ENCODE measurements at regions not wholly inside any gene's neighbourhood (a gene's known extent, or its start where the extent isn't known, plus 50 kb on each side); places are given as distances from the start of the nearest gene placed in this dataset.

GRCh38 chr6:121912905-121913304 lies 477.5 kb downstream of the GJA1 start (continued):
- TF ChIP-seq MTA2 (IDR thresholded peaks at IDR 0.05; ENCODE audit: low read depth) (no peak), PAX5 (IDR thresholded peaks at IDR 0.05; ENCODE audit: borderline replicate concordance, low read depth, low read length) (no peak), RAD51 (IDR thresholded peaks at IDR 0.05) (no peak), FOXK2 (IDR thresholded peaks at IDR 0.05) (no peak), BHLHE40 (IDR thresholded peaks at IDR 0.05; ENCODE audit: borderline replicate concordance in 1 of 2, low read depth in 2 of 2, low read length in 1 of 2) (no peak), CBFB (IDR thresholded peaks at IDR 0.05; ENCODE audit: low read depth) (no peak), YY1 (IDR thresholded peaks at IDR 0.05; ENCODE audit: low read depth, low read length) (no peak)

DNA sequence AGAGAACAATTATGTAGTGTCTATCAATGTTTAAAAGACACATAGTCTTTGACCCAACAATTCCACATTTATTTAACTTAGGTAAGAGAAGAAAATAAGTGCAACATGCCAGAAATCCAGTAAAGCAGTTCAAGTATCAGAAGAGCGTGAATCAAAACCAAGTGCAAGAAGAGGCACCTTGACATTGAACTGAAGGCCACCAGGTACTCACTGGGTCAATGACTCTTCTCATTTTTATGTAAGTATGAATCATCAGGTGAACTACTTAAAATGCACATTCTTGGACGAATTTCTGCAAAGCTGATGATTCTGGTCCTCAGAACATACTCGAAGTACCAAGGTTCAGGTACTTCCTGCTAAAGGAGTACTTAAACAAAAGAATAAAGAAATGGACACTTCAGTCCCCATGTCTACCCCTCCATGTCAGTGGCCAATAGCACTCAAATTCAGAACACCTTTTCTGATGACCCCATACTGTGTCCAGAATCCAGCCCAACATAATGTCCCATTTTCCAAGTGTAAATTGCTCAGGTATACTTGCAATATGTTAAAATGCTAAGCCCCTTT lies 481.9 kb downstream of the GJA1 start:
- Histone ChIP-seq H3K9ac (ENCODE audit: control insufficient read depth, insufficient read depth, low read length) (no peak overlapping the region), H3K4me2 (ENCODE audit: control insufficient read depth, insufficient read depth) (no peak overlapping the region), H2AFZ (ENCODE audit: control insufficient read depth, low read depth, low read length) (no peak overlapping the region), H3K79me2 (ENCODE audit: control insufficient read depth, insufficient read depth, low read length) (no peaks in the 10 kb centered on the region), H4K20me1 (ENCODE audit: control insufficient read depth, insufficient read depth) (no peaks in the 10 kb centered on the region), H3K4me3 (no peak overlapping the region), H3K27me3 (replicated peaks in 1 of 2; ENCODE audit: control insufficient read depth in 2 of 2, insufficient read depth in 2 of 2, low read length in 1 of 2) (no peaks in the 10 kb centered on the region), H3K4me1 (ENCODE audit: control insufficient read depth, insufficient read depth, low read length) (no peaks in the 10 kb centered on the region), H3K9me3 (replicated peaks; ENCODE audit: control insufficient read depth, insufficient read depth, low read length) (no peaks in the 10 kb centered on the region), H3K27ac (ENCODE audit: control insufficient read depth, insufficient read depth) (no peak overlapping the region), H3K36me3 (ENCODE audit: control insufficient read depth in 2 of 2, insufficient read depth in 2 of 2, low read length in 1 of 2) (no peaks in the 10 kb centered on the region)
- ChIA-PET POLR2A (no interaction called here), SMC1A (ENCODE audit: uncharacterized antibody, unreplicated experiment) (interaction anchor here (0.7 kb wide), 1 partner anchor 101 kb away, joined by 3 read pairs; no protein-coding TSS in a partner anchor), CTCF (no interaction called here), RAD21 (ENCODE audit: unreplicated experiment) (no interaction called here)
- 2% methylated on average over 3 of the region's 3 CpGs for WGBS (ENCODE audit: insufficient coverage, insufficient replicate concordance, low lambda C conversion rate, missing lambda C conversion rate)
- intact Hi-C loops (cut with micrococcal nuclease; ENCODE audit: unreplicated experiment) (no loop called here), in situ Hi-C loops (cut with MboI) (no loop called here)
- BruUV-seq (replicated peaks) = no TSS peak
- no peak for ATAC-seq
- FAIRE-seq = no peak
- no peak for DNase-seq (ENCODE audit: low read depth, low spot score)
- no peak for TF ChIP-seq BHLHE40 (IDR thresholded peaks at IDR 0.05; ENCODE audit: borderline replicate concordance in 1 of 2, low read depth in 2 of 2, low read length in 1 of 2)
- TF ChIP-seq MTA3 (IDR thresholded peaks at IDR 0.05; ENCODE audit: borderline replicate concordance, low read length) = no peak
- no peak for TF ChIP-seq CHD2 (IDR thresholded peaks at IDR 0.05; ENCODE audit: borderline replicate concordance, low read depth, low read length)
- TF ChIP-seq IKZF1 (conservative IDR thresholded peaks at IDR 0.05) = no peak
- TF ChIP-seq, protein P1, sequence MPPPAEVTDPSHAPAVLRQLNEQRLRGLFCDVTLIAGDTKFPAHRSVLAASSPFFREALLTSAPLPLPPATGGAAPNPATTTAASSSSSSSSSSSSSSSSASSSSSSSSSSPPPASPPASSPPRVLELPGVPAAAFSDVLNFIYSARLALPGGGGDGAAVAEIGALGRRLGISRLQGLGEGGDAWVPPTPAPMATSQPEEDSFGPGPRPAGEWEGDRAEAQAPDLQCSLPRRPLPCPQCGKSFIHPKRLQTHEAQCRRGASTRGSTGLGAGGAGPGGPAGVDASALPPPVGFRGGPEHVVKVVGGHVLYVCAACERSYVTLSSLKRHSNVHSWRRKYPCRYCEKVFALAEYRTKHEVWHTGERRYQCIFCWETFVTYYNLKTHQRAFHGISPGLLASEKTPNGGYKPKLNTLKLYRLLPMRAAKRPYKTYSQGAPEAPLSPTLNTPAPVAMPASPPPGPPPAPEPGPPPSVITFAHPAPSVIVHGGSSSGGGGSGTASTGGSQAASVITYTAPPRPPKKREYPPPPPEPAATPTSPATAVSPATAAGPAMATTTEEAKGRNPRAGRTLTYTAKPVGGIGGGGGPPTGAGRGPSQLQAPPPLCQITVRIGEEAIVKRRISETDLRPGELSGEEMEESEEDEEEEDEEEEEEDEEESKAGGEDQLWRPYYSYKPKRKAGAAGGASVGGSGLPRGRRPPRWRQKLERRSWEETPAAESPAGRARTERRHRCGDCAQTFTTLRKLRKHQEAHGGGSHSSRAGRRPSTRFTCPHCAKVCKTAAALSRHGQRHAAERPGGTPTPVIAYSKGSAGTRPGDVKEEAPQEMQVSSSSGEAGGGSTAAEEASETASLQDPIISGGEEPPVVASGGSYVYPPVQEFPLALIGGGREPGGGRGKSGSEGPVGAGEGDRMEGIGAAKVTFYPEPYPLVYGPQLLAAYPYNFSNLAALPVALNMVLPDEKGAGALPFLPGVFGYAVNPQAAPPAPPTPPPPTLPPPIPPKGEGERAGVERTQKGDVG (CRISPR knock-in tag; IDR thresholded peaks at IDR 0.05) = no peak
- TF ChIP-seq SMC3 (IDR thresholded peaks at IDR 0.05; ENCODE audit: borderline replicate concordance, low read length) = no peak
- no peak for TF ChIP-seq KLF5 (IDR thresholded peaks at IDR 0.05; ENCODE audit: partially characterized antibody)
- no peak for TF ChIP-seq NFXL1 (IDR thresholded peaks at IDR 0.05; ENCODE audit: borderline replicate concordance)
- TF ChIP-seq ESRRA (IDR thresholded peaks at IDR 0.05; ENCODE audit: low read length) = no peak
- no peak for TF ChIP-seq CBX3 (IDR thresholded peaks at IDR 0.05; ENCODE audit: borderline replicate concordance, low read depth)
- TF ChIP-seq HCFC1 (IDR thresholded peaks at IDR 0.05; ENCODE audit: low read length) = no peak
- no peak for TF ChIP-seq SREBF1 (IDR thresholded peaks at IDR 0.05; ENCODE audit: low read length)
- no peak for TF ChIP-seq RAD51 (IDR thresholded peaks at IDR 0.05)
- TF ChIP-seq, protein P2, sequence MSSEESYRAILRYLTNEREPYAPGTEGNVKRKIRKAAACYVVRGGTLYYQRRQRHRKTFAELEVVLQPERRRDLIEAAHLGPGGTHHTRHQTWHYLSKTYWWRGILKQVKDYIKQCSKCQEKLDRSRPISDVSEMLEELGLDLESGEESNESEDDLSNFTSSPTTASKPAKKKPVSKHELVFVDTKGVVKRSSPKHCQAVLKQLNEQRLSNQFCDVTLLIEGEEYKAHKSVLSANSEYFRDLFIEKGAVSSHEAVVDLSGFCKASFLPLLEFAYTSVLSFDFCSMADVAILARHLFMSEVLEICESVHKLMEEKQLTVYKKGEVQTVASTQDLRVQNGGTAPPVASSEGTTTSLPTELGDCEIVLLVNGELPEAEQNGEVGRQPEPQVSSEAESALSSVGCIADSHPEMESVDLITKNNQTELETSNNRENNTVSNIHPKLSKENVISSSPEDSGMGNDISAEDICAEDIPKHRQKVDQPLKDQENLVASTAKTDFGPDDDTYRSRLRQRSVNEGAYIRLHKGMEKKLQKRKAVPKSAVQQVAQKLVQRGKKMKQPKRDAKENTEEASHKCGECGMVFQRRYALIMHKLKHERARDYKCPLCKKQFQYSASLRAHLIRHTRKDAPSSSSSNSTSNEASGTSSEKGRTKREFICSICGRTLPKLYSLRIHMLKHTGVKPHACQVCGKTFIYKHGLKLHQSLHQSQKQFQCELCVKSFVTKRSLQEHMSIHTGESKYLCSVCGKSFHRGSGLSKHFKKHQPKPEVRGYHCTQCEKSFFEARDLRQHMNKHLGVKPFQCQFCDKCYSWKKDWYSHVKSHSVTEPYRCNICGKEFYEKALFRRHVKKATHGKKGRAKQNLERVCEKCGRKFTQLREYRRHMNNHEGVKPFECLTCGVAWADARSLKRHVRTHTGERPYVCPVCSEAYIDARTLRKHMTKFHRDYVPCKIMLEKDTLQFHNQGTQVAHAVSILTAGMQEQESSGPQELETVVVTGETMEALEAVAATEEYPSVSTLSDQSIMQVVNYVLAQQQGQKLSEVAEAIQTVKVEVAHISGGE (CRISPR knock-in tag; IDR thresholded peaks at IDR 0.05) = no peak
- no peak for TF ChIP-seq SIN3A (IDR thresholded peaks at IDR 0.05; ENCODE audit: low read depth, low read length)

Data from GM12878 (cell line).